ENCODE measurements at regions not wholly inside any gene's neighbourhood (a gene's known extent, or its start where the extent isn't known, plus 50 kb on each side); places are given as distances from the start of the nearest gene placed in this dataset.
"Not testable (repeated sequence)": the region's sequence is repeated elsewhere in the genome, so short reads cannot be mapped to it uniquely, and the experiment has no call there.

GRCh38 chr4:183377491-183377890 is 55.3 kb upstream of the CLDN24 start:
- Histone ChIP-seq H3K27me3 (ENCODE audit: insufficient read depth) (no peaks in the 10 kb centered on the region), H3K4me1 (ENCODE audit: control insufficient read depth in 1 of 2, insufficient read depth in 2 of 2, low read depth in 1 of 2, low read length in 1 of 2) (no peaks in the 10 kb centered on the region), H3K36me3 (replicated peaks in 1 of 2; ENCODE audit: control insufficient read depth in 1 of 2, insufficient read depth in 2 of 2, low read length in 1 of 2) (no peaks in the 10 kb centered on the region), H4K20me1 (ENCODE audit: insufficient read depth) (no peaks in the 10 kb centered on the region), H3K4me2 (no peak overlapping the region), H3K9me2 (no peaks in the 10 kb centered on the region), H2AFZ (ENCODE audit: low read depth) (no peak overlapping the region), H3K9ac (no peak overlapping the region), H3F3A (replicated peaks; ENCODE audit: insufficient read depth) (no peaks in the 10 kb centered on the region), H3K79me2 (ENCODE audit: insufficient read depth) (no peaks in the 10 kb centered on the region), H3K9me3 (no peaks in the 10 kb centered on the region), H3K4me3 (ENCODE audit: low read depth in 2 of 2, low read length in 1 of 2) (no peak overlapping the region), H3K27ac (ENCODE audit: low read depth in 2 of 2, low read length in 1 of 2) (no peak overlapping the region)
- POLR2A ChIA-PET, result no interaction called here
- DNase-seq, result no peak
- CTCF ChIA-PET, result no interaction called here
- WGBS (ENCODE audit: low lambda C conversion rate), result 71% methylated on average over 5 of the region's 5 CpGs
- TF ChIP-seq NFIC (IDR thresholded peaks at IDR 0.05; ENCODE audit: borderline replicate concordance) (no peak), MXI1 (IDR thresholded peaks at IDR 0.05; ENCODE audit: low read depth, low read length) (no peak), FOSL2 (IDR thresholded peaks at IDR 0.05; ENCODE audit: borderline replicate concordance, low read depth) (no peak), USF2 (IDR thresholded peaks at IDR 0.05; ENCODE audit: borderline replicate concordance, low read depth, low read length) (no peak), FOXM1 (IDR thresholded peaks at IDR 0.05; ENCODE audit: low read depth) (no peak)

- CTCF ChIA-PET, H3K9me3 ChIP-seq: not testable (repeated sequence)
- 28% methylated on average over 3 of the region's 7 CpGs for WGBS (ENCODE audit: low lambda C conversion rate)
Observed at GRCh38 chr4:183378347-183378746, 56.1 kb upstream of the CLDN24 start.

GRCh38 chr4:183380901-183381300 is 58.7 kb upstream of the CLDN24 start:
- no peak for DNase-seq
- ChIA-PET CTCF (no interaction called here), POLR2A (no interaction called here)
- H3K27ac ChIP-seq (ENCODE audit: low read depth in 2 of 2, low read length in 1 of 2), result no peak overlapping the region
- no peak overlapping the region for H3K4me3 ChIP-seq (ENCODE audit: low read depth in 2 of 2, low read length in 1 of 2)
- H3K79me2 ChIP-seq (ENCODE audit: insufficient read depth), result no peaks in the 10 kb centered on the region
- H3K36me3 ChIP-seq (replicated peaks in 1 of 2; ENCODE audit: control insufficient read depth in 1 of 2, insufficient read depth in 2 of 2, low read length in 1 of 2), result no peaks in the 10 kb centered on the region
- no peaks in the 10 kb centered on the region for H3F3A ChIP-seq (replicated peaks; ENCODE audit: insufficient read depth)
- WGBS (ENCODE audit: low lambda C conversion rate), result 50% methylated on average over 4 of the region's 4 CpGs
- no peaks in the 10 kb centered on the region for H3K27me3 ChIP-seq (ENCODE audit: insufficient read depth)
- no peak overlapping the region for H2AFZ ChIP-seq (ENCODE audit: low read depth)
- no peaks in the 10 kb centered on the region for H3K9me3 ChIP-seq
- no peaks in the 10 kb centered on the region for H4K20me1 ChIP-seq (ENCODE audit: insufficient read depth)
- H3K4me2 ChIP-seq, result no peak overlapping the region
- H3K9ac ChIP-seq, result no peak overlapping the region
- no peaks in the 10 kb centered on the region for H3K9me2 ChIP-seq
- no peaks in the 10 kb centered on the region for H3K4me1 ChIP-seq (ENCODE audit: control insufficient read depth in 1 of 2, insufficient read depth in 2 of 2, low read depth in 1 of 2, low read length in 1 of 2)
- TF ChIP-seq USF1 (IDR thresholded peaks at IDR 0.05; ENCODE audit: borderline replicate concordance, low read depth), result no peak
- TF ChIP-seq RCOR1 (IDR thresholded peaks at IDR 0.05; ENCODE audit: low read length), result no peak
- no peak for TF ChIP-seq GABPA (IDR thresholded peaks at IDR 0.05; ENCODE audit: low read depth)
- no peak for TF ChIP-seq MXI1 (IDR thresholded peaks at IDR 0.05; ENCODE audit: low read depth, low read length)
- no peak for TF ChIP-seq PBX3 (IDR thresholded peaks at IDR 0.05)
- no peak for TF ChIP-seq RFX5 (IDR thresholded peaks at IDR 0.05; ENCODE audit: low read length)
- TF ChIP-seq ZBTB33 (IDR thresholded peaks at IDR 0.05; ENCODE audit: borderline replicate concordance, low read depth), result no peak
- TF ChIP-seq USF2 (IDR thresholded peaks at IDR 0.05; ENCODE audit: borderline replicate concordance, low read depth, low read length), result no peak
- TF ChIP-seq JUND (IDR thresholded peaks at IDR 0.05), result no peak
- TF ChIP-seq TCF12 (IDR thresholded peaks at IDR 0.05), result no peak
- TF ChIP-seq SMC3 (IDR thresholded peaks at IDR 0.05; ENCODE audit: low read depth, low read length), result no peak
- TF ChIP-seq YY1 (IDR thresholded peaks at IDR 0.05; ENCODE audit: low read depth), result no peak
- no peak for TF ChIP-seq RXRA (IDR thresholded peaks at IDR 0.05; ENCODE audit: borderline replicate concordance, low read depth)

More at GRCh38 chr4:183378347-183378746, 56.1 kb upstream of the CLDN24 start:
- DNase-seq; H3K27me3 ChIP-seq (ENCODE audit: insufficient read depth); H3K27ac ChIP-seq (ENCODE audit: low read depth in 2 of 2, low read length in 1 of 2); H4K20me1 ChIP-seq (ENCODE audit: insufficient read depth); H3K79me2 ChIP-seq (ENCODE audit: insufficient read depth); H3K9ac ChIP-seq; H3K4me1 ChIP-seq (ENCODE audit: control insufficient read depth in 1 of 2, insufficient read depth in 2 of 2, low read depth in 1 of 2, low read length in 1 of 2); H3K9me2 ChIP-seq; H3F3A ChIP-seq (replicated peaks; ENCODE audit: insufficient read depth); H3K4me3 ChIP-seq (ENCODE audit: low read depth in 2 of 2, low read length in 1 of 2); POLR2A ChIA-PET; H3K36me3 ChIP-seq (replicated peaks in 1 of 2; ENCODE audit: control insufficient read depth in 1 of 2, insufficient read depth in 2 of 2, low read length in 1 of 2); H3K4me2 ChIP-seq; H2AFZ ChIP-seq (ENCODE audit: low read depth): not testable (repeated sequence)

All from SK-N-SH (cell line).